GM23338 (cell line): ENCODE measurements at regions not wholly inside any gene's neighbourhood (a gene's known extent, or its start where the extent isn't known, plus 50 kb on each side); places are given as distances from the start of the nearest gene placed in this dataset.

Experiments used
- ATAC-seq: fragments of 200-7000 bp; cut with Tn5 transposase; 3 replicates; pipeline ENCODE4 v1.9.1; 2020
- DNase-seq: peaks from one replicate; pipeline ENCODE4 v3.0.0-alpha.2; 2015; ENCODE audit warnings: low spot score
- H2AFZ ChIP-seq: fragments of 200-600 bp; sonication (generic); 2 replicates; pipeline ENCODE4 v1.8.0; 2016; ENCODE audit warnings: antibody characterized with exemption, mild to moderate bottlenecking, moderate library complexity
- H3F3A ChIP-seq: fragments of 200-600 bp; sonication (generic); replicated peaks from 2 replicates; pipeline ENCODE4 v1.8.0; 2017; ENCODE audit warnings: antibody characterized with exemption, mixed run types, low read depth
- H3K27ac ChIP-seq: fragments of 200-600 bp; sonication (generic); 2 replicates; pipeline ENCODE4 v1.6.1; 2016; ENCODE audit warnings: low read depth
- H3K27me3 ChIP-seq: fragments of 200-600 bp; sonication (generic); 2 replicates; pipeline ENCODE4 v1.8.0; 2016; ENCODE audit warnings: mild to moderate bottlenecking, mixed run types, moderate library complexity; ENCODE audit not compliant: insufficient read depth
- H3K36me3 ChIP-seq: fragments of 200-600 bp; sonication (generic); 2 replicates; pipeline ENCODE4 v1.8.0; 2016; ENCODE audit warnings: mild to moderate bottlenecking; ENCODE audit not compliant: insufficient read depth
- H3K4me1 ChIP-seq: fragments of 200-600 bp; sonication (generic); 2 replicates; pipeline ENCODE4 v1.8.0; 2016; ENCODE audit warnings: mild to moderate bottlenecking, moderate library complexity; ENCODE audit not compliant: insufficient read depth
- H3K4me2 ChIP-seq: fragments of 200-600 bp; sonication (generic); 2 replicates; pipeline ENCODE4 v1.7.1; 2017; ENCODE audit warnings: mixed run types
- H3K4me3 ChIP-seq: fragments of 200-600 bp; sonication (generic); 2 replicates; pipeline ENCODE4 v1.6.1; 2016; ENCODE audit warnings: mixed run types
- H3K79me2 ChIP-seq: fragments of 200-600 bp; sonication (generic); replicated peaks from 2 replicates; pipeline ENCODE4 v1.8.0; 2017; ENCODE audit warnings: mild to moderate bottlenecking; ENCODE audit not compliant: insufficient read depth
- H3K9me2 ChIP-seq: fragments of 200-600 bp; sonication (generic); 2 replicates; pipeline ENCODE4 v1.8.0; 2017; ENCODE audit not compliant: insufficient read depth
- H4K20me1 ChIP-seq: fragments of 200-600 bp; sonication (generic); replicated peaks from 2 replicates; pipeline ENCODE4 v1.8.0; 2017; ENCODE audit warnings: mild to moderate bottlenecking; ENCODE audit not compliant: insufficient read depth
- H3K27ac Mint-ChIP-seq: 2 replicates; pipeline ENCODE4 v1.8.0; 2020; ENCODE audit warnings: inconsistent platforms, mild to moderate bottlenecking, moderate library complexity, mixed read lengths
- H3K27me3 Mint-ChIP-seq: 3 replicates; pipeline ENCODE4 v1.8.0; 2022; ENCODE audit warnings: low read depth, mild to moderate bottlenecking, moderate library complexity, mixed read lengths, inconsistent platforms; ENCODE audit not compliant: insufficient read depth, poor library complexity
- H3K36me3 Mint-ChIP-seq: 3 replicates; pipeline ENCODE4 v1.8.0; 2021; ENCODE audit warnings: low read depth, mild to moderate bottlenecking, inconsistent platforms, moderate library complexity, mixed read lengths
- H3K4me1 Mint-ChIP-seq: 3 replicates; pipeline ENCODE4 v1.8.0; 2020; ENCODE audit warnings: mild to moderate bottlenecking, inconsistent platforms, mixed read lengths
- H3K4me3 Mint-ChIP-seq: 3 replicates; pipeline ENCODE4 v1.8.0; 2021; ENCODE audit warnings: moderate library complexity, mild to moderate bottlenecking, inconsistent platforms, mixed read lengths
- H3K9me3 Mint-ChIP-seq: 3 replicates; pipeline ENCODE4 v1.8.0; 2020; ENCODE audit warnings: moderate library complexity, mild to moderate bottlenecking, inconsistent platforms, mixed read lengths
- CREB1 ChIP-seq: fragments of 250-450 bp; sonication (Bioruptor Pico); IDR thresholded peaks from 2 replicates; pipeline ENCODE4 v1.5.0; 2020; ENCODE audit warnings: low read depth, mild to moderate bottlenecking, moderate library complexity
- CTCF ChIP-seq, 2 experiments: fragments of 200-600 bp in 1 of 2; sonication (generic) in 1 of 2; conservative IDR thresholded peaks; 2 replicates each; pipeline versions ENCODE4 v1.5.1 to v1.6.1; 2016 to 2017; ENCODE audit warnings: antibody characterized with exemption in 2 of 2, low read depth in 2 of 2, mild to moderate bottlenecking in 2 of 2, moderate library complexity in 1 of 2
- ETS1 ChIP-seq: IDR thresholded peaks from 2 replicates; pipeline ENCODE4 v1.6.1; 2016; ENCODE audit warnings: antibody characterized with exemption
- EZH2 ChIP-seq: fragments of 200-600 bp; sonication (generic); IDR thresholded peaks from one replicate; pipeline ENCODE4 v1.8.0; 2017; ENCODE audit warnings: antibody characterized with exemption, mild to moderate bottlenecking, low read depth; ENCODE audit not compliant: unreplicated experiment
- JUNB ChIP-seq: IDR thresholded peaks from one replicate; pipeline ENCODE4 v1.6.1; 2016; ENCODE audit warnings: antibody characterized with exemption; ENCODE audit not compliant: unreplicated experiment
- NANOG ChIP-seq: IDR thresholded peaks from 2 replicates; pipeline ENCODE4 v1.6.1; 2016; ENCODE audit warnings: antibody characterized with exemption, borderline replicate concordance
- POLR2AphosphoS5 ChIP-seq: IDR thresholded peaks from 2 replicates; pipeline ENCODE4 v1.6.1; 2016; ENCODE audit warnings: antibody characterized with exemption, low read depth
- REST ChIP-seq: IDR thresholded peaks from one replicate; pipeline ENCODE4 v1.6.1; 2018; ENCODE audit warnings: antibody characterized with exemption; ENCODE audit not compliant: unreplicated experiment
- STAT1 ChIP-seq: IDR thresholded peaks from one replicate; pipeline ENCODE4 v1.6.1; 2016; ENCODE audit warnings: antibody characterized with exemption; ENCODE audit not compliant: unreplicated experiment
- ZNF114 ChIP-seq: fragments of 250-450 bp; sonication (Bioruptor Pico); IDR thresholded peaks from 2 replicates; pipeline ENCODE4 v1.5.0; 2020; ENCODE audit warnings: mild to moderate bottlenecking, moderate library complexity
- ZNF331 ChIP-seq: fragments of 250-450 bp; sonication (Bioruptor Pico); IDR thresholded peaks from 2 replicates; pipeline ENCODE4 v1.5.0; 2020; ENCODE audit warnings: low read depth, mild to moderate bottlenecking, moderate library complexity
- TF ChIP-seq, protein P1 (sequence below): fragments of 250-450 bp; sonication (Bioruptor Pico); IDR thresholded peaks from 2 replicates; pipeline ENCODE4 v1.5.0; 2020; ENCODE audit warnings: mild to moderate bottlenecking, moderate library complexity

GRCh38 chr9:80948066-80948465, 741.3 kb downstream of the TLE1 start (continued):
- TF ChIP-seq, protein P1, sequence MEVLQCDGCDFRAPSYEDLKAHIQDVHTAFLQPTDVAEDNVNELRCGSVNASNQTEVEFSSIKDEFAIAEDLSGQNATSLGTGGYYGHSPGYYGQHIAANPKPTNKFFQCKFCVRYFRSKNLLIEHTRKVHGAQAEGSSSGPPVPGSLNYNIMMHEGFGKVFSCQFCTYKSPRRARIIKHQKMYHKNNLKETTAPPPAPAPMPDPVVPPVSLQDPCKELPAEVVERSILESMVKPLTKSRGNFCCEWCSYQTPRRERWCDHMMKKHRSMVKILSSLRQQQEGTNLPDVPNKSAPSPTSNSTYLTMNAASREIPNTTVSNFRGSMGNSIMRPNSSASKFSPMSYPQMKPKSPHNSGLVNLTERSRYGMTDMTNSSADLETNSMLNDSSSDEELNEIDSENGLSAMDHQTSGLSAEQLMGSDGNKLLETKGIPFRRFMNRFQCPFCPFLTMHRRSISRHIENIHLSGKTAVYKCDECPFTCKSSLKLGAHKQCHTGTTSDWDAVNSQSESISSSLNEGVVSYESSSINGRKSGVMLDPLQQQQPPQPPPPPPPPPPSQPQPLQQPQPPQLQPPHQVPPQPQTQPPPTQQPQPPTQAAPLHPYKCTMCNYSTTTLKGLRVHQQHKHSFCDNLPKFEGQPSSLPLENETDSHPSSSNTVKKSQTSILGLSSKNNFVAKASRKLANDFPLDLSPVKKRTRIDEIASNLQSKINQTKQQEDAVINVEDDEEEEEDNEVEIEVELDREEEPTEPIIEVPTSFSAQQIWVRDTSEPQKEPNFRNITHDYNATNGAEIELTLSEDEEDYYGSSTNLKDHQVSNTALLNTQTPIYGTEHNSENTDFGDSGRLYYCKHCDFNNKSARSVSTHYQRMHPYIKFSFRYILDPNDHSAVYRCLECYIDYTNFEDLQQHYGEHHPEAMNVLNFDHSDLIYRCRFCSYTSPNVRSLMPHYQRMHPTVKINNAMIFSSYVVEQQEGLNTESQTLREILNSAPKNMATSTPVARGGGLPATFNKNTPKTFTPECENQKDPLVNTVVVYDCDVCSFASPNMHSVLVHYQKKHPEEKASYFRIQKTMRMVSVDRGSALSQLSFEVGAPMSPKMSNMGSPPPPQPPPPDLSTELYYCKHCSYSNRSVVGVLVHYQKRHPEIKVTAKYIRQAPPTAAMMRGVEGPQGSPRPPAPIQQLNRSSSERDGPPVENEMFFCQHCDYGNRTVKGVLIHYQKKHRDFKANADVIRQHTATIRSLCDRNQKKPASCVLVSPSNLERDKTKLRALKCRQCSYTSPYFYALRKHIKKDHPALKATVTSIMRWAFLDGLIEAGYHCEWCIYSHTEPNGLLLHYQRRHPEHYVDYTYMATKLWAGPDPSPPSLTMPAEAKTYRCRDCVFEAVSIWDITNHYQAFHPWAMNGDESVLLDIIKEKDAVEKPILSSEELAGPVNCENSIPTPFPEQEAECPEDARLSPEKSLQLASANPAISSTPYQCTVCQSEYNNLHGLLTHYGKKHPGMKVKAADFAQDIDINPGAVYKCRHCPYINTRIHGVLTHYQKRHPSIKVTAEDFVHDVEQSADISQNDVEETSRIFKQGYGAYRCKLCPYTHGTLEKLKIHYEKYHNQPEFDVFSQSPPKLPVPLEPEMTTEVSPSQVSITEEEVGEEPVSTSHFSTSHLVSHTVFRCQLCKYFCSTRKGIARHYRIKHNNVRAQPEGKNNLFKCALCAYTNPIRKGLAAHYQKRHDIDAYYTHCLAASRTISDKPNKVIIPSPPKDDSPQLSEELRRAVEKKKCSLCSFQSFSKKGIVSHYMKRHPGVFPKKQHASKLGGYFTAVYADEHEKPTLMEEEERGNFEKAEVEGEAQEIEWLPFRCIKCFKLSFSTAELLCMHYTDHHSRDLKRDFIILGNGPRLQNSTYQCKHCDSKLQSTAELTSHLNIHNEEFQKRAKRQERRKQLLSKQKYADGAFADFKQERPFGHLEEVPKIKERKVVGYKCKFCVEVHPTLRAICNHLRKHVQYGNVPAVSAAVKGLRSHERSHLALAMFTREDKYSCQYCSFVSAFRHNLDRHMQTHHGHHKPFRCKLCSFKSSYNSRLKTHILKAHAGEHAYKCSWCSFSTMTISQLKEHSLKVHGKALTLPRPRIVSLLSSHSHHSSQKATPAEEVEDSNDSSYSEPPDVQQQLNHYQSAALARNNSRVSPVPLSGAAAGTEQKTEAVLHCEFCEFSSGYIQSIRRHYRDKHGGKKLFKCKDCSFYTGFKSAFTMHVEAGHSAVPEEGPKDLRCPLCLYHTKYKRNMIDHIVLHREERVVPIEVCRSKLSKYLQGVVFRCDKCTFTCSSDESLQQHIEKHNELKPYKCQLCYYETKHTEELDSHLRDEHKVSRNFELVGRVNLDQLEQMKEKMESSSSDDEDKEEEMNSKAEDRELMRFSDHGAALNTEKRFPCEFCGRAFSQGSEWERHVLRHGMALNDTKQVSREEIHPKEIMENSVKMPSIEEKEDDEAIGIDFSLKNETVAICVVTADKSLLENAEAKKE (CRISPR knock-in tag) = no peak

- no peaks in the 10 kb centered on the region for H3F3A ChIP-seq
- H3K27me3 ChIP-seq = no peaks in the 10 kb centered on the region
- H4K20me1 ChIP-seq = no peaks in the 10 kb centered on the region
- Mint-ChIP-seq H3K27me3 (peaks cover 4% of the 10 kb centered on the region), H3K36me3 (peaks cover 5% of the 10 kb centered on the region; the same call in 2 of the 3 replicates), H3K9me3 (peaks cover 14% of the 10 kb centered on the region; the same call in 2 of the 3 replicates), H3K27ac (no peak overlapping the region), H3K4me3 (no peak overlapping the region), H3K4me1 (peaks cover 6% of the 10 kb centered on the region; the same call in 2 of the 3 replicates)
- no peak for DNase-seq
- H3K36me3 ChIP-seq = no peaks in the 10 kb centered on the region
- TF ChIP-seq JUNB = no peak
- TF ChIP-seq ZNF331 (CRISPR knock-in tag) = no peak
- TF ChIP-seq ETS1 = no peak
- no peak for TF ChIP-seq STAT1
- TF ChIP-seq POLR2AphosphoS5 = no peak
- TF ChIP-seq NANOG = no peak
- TF ChIP-seq CREB1 = no peak
- TF ChIP-seq REST = no peak
- TF ChIP-seq ZNF114 = no peak
- TF ChIP-seq EZH2 = no peak
- TF ChIP-seq CTCF (conservative IDR thresholded peaks at IDR 0.05; ENCODE audit: low read depth in 2 of 2) = no peak
- no peak overlapping the region for H2AFZ ChIP-seq
- H3K4me1 ChIP-seq = peaks cover 6% of the 10 kb centered on the region
- H3K27ac ChIP-seq = no peak overlapping the region
- H3K9me2 ChIP-seq = no peaks in the 10 kb centered on the region
- H3K4me3 ChIP-seq = no peak overlapping the region
- no peak overlapping the region for H3K4me2 ChIP-seq
- no peaks in the 10 kb centered on the region for H3K79me2 ChIP-seq
- ATAC-seq = no peak
Observed at GRCh38 chr9:80946496-80947170, 742.7 kb downstream of the TLE1 start.
